ENCODE measurements at regions not wholly inside any gene's neighbourhood (a gene's known extent, or its start where the extent isn't known, plus 50 kb on each side); places are given as distances from the start of the nearest gene placed in this dataset.

DNA sequence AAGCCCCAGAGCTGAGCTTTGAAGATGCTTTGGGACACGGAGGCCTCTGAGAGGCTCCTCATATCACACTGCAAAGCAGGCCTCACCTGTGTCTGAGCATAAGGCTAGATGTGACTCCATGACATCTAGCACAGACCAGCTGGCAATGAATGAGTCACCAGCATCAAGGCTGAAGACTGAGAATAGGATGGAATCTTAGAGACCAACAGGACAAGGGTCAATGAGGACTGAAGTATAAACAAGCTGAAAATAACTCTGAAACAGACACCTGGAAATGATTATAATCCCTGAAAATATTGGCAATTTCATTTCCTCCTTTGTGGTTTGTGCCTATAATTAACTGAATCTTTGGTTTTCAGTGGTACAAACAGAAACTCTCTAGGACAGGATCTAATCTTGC lies 87.1 kb upstream of the PRPS1 start:
- Histone ChIP-seq H3K27ac (ENCODE audit: low read depth, low read length) (no peak overlapping the region), H2AK5ac (ENCODE audit: low read depth, low read length) (no peak overlapping the region), H3K18ac (ENCODE audit: extremely low read depth, low read length) (no peak overlapping the region), H2AFZ (ENCODE audit: low read length) (no peak overlapping the region), H2BK20ac (ENCODE audit: low read length) (no peak overlapping the region), H2BK120ac (replicated peaks; ENCODE audit: low read depth, low read length) (no peak overlapping the region), H2BK12ac (ENCODE audit: low read depth, low read length) (no peak overlapping the region), H3K23ac (ENCODE audit: insufficient read length) (no peak overlapping the region), H4K5ac (ENCODE audit: insufficient read length, low read depth, low read length) (no peak overlapping the region), H3K4ac (replicated peaks; ENCODE audit: insufficient read length, low read depth, low read length) (no peak overlapping the region), H3K4me2 (ENCODE audit: insufficient read depth in 1 of 2, low read depth in 2 of 2, low read length in 2 of 2) (no peak overlapping the region), H4K8ac (ENCODE audit: extremely low read depth, insufficient read depth, low read length) (no peak overlapping the region), H3K23me2 (ENCODE audit: low read depth, low read length) (no peaks in the 10 kb centered on the region), H2BK15ac (ENCODE audit: low read length) (no peak overlapping the region), H3K14ac (ENCODE audit: insufficient read length) (no peak overlapping the region), H2BK5ac (ENCODE audit: low read depth, low read length) (no peak overlapping the region), H3K4me3 (ENCODE audit: extremely low read depth in 1 of 4, insufficient read depth in 2 of 4, low read depth in 3 of 4, low read length in 4 of 4) (no peak overlapping the region), H3K56ac (replicated peaks; ENCODE audit: insufficient read length, low read depth, low read length) (no peak overlapping the region), H4K91ac (replicated peaks; ENCODE audit: insufficient read length, low read length) (no peak overlapping the region), H3K4me1 (replicated peaks in 1 of 4; ENCODE audit: control insufficient read depth in 3 of 4, insufficient read depth in 4 of 4, low read length in 3 of 4) (no peaks in the 10 kb centered on the region), H3K9ac (replicated peaks in 1 of 4; ENCODE audit: extremely low read depth in 1 of 4, low read depth in 3 of 4, low read length in 3 of 4) (no peak overlapping the region), H3K9me3 (ENCODE audit: insufficient read depth in 2 of 2, low read depth in 1 of 2, low read length in 1 of 2) (no peaks in the 10 kb centered on the region), H3K79me1 (ENCODE audit: low read depth, low read length) (no peaks in the 10 kb centered on the region), H3K79me2 (ENCODE audit: control insufficient read depth in 1 of 2, insufficient read depth in 2 of 2, low read length in 2 of 2) (no peaks in the 10 kb centered on the region), H4K20me1 (replicated peaks in 1 of 2; ENCODE audit: control insufficient read depth in 1 of 2, insufficient read depth in 2 of 2, low read length in 2 of 2) (no peaks in the 10 kb centered on the region), H3K36me3 (ENCODE audit: control insufficient read depth in 2 of 4, insufficient read depth in 4 of 4, low read length in 3 of 4) (no peaks in the 10 kb centered on the region), H3K27me3 (replicated peaks in 1 of 4; ENCODE audit: control insufficient read depth in 3 of 4, extremely low read depth in 1 of 4, insufficient read depth in 3 of 4, low read length in 3 of 4) (no peaks in the 10 kb centered on the region)
- TF ChIP-seq POLR2A (IDR thresholded peaks at IDR 0.05; ENCODE audit: control extremely low read depth in 1 of 2, low read depth in 2 of 2, low read length in 2 of 2), result no peak
- TF ChIP-seq FOSL1 (IDR thresholded peaks at IDR 0.05; ENCODE audit: insufficient read depth, low read depth, low read length), result no peak
- no peak for TF ChIP-seq CHD2 (IDR thresholded peaks at IDR 0.05; ENCODE audit: low read length)
- TF ChIP-seq CHD1 (IDR thresholded peaks at IDR 0.05; ENCODE audit: low read depth, low read length), result no peak
- TF ChIP-seq TCF12 (IDR thresholded peaks at IDR 0.05; ENCODE audit: low read depth, low read length), result no peak
- no peak for TF ChIP-seq RFX5 (IDR thresholded peaks at IDR 0.05; ENCODE audit: borderline replicate concordance, low read depth, low read length)
- TF ChIP-seq POLR2AphosphoS5 (IDR thresholded peaks at IDR 0.05; ENCODE audit: low read depth, low read length), result no peak
- no peak for TF ChIP-seq YY1 (IDR thresholded peaks at IDR 0.05; ENCODE audit: low read depth, low read length)
- TF ChIP-seq TAF1 (IDR thresholded peaks at IDR 0.05; ENCODE audit: low read depth, low read length), result no peak
- TF ChIP-seq CTBP2 (IDR thresholded peaks at IDR 0.05; ENCODE audit: borderline replicate concordance, insufficient read depth, insufficient read length, low read length), result no peak
- no peak for TF ChIP-seq USF2 (IDR thresholded peaks at IDR 0.05; ENCODE audit: low read length)
- TF ChIP-seq KDM4A (IDR thresholded peaks at IDR 0.05; ENCODE audit: low read depth, low read length, severe bottlenecking), result no peak
- TF ChIP-seq CBX8 (IDR thresholded peaks at IDR 0.05; ENCODE audit: borderline replicate concordance, low read depth, low read length), result no peak
- no peak for TF ChIP-seq TEAD4 (IDR thresholded peaks at IDR 0.05; ENCODE audit: low read depth, low read length)
- TF ChIP-seq, protein P1, sequence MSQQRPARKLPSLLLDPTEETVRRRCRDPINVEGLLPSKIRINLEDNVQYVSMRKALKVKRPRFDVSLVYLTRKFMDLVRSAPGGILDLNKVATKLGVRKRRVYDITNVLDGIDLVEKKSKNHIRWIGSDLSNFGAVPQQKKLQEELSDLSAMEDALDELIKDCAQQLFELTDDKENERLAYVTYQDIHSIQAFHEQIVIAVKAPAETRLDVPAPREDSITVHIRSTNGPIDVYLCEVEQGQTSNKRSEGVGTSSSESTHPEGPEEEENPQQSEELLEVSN (IDR thresholded peaks at IDR 0.05), result no peak
- DNase-seq (ENCODE audit: low read depth in 1 of 2, low spot score in 2 of 2) (no peak), FAIRE-seq (no peak)
- 75% methylated on average over 1 of the region's 1 CpG; no CpG with 5 or more reads in 1 of the 2 experiments for WGBS, 2 experiments (ENCODE audit: extremely low coverage in 1 of 2, insufficient coverage in 1 of 2, insufficient read length in 1 of 2, insufficient replicate concordance in 2 of 2, low coverage in 1 of 2, low lambda C conversion rate in 2 of 2, missing lambda C conversion rate in 1 of 2)
- ChIA-PET CTCF (ENCODE audit: partially characterized antibody) (interaction anchor here (0.7 to 3.7 kb wide), 6 partner anchors 20 to 515 kb away, joined by 3 to 17 read pairs (median 5); partner anchors contain the start of gene NCBP2L), POLR2A (ENCODE audit: partially characterized antibody) (no interaction called here)

Measured in H1 (cell line).